ENCODE measurements at regions not wholly inside any gene's neighbourhood (a gene's known extent, or its start where the extent isn't known, plus 50 kb on each side); places are given as distances from the start of the nearest gene placed in this dataset.

DNA sequence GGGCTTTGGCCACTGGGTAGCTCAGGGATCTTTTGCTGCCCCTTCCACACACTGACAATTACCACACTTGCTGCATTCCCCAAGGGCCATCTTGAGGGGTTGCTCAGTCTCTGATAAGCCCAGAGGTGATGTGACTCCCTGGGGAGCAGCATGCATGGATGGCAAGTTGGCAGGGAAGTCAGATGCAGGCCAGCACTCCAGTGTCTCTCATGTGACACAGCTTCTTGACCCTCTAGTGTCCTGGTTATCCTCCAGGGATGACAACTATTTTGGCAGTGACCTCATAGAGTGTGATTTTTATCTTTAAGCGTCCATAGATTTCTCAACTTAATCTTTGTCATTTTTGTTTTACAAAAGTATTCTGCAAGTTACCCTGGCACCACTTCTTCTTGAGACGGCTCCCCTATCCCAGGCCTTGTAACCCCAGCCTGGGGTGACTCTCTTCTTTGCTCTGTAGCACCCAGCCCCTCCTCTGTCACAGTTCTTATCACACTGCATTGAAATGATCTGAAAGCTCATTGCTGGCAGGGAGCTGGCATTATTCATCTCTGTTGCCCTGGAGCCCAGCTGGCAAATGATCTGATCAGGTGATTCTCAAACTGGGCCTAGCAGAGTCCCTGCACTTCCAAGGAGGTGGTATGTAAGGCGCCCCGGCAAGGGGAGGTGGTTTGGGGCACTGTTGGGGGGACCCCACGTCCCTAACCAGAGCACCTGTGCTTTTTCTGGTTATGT lies 72.6 kb downstream of the TENT5C start:
- DNase-seq (ENCODE audit: low read depth) = no peak

DNA sequence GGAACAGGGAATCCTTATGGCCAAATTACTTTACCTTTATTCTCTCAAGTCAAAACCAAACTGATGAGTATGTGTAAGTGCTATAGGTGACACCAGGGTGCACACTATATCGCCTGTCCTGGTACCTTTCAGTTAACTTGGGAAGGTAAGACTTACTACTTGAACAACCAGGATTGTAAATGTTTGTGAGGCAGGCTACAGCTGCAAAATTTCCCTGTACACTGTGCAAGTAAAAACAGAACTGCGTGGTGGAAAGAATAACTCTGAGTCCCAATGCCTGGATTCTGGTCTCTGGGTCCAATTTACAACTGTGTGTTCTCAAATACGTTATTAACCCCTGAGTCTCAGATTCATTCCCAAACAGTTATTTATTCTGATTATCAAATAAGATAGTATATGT lies 73.5 kb downstream of the TENT5C start:
- DNase-seq (ENCODE audit: low read depth) = no peak

DNA sequence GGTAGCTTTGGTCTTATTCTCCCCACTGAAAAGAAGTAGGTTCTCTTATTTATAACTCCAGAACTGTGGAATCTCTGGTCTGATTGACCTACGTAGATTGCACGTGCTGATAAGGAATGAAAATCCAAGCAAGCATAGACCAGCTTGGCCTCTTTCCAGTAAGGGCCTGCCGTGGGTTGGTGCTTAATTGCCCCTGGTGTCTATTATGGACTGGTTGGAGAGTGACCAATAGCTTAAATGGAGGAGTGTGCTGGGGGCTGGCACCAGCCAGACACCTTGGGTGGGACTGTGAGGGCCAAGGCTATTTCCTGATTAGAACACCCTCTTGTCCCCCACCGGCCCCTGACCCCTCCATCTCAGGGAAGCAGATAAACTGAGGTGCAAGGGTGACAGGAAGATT lies 74.0 kb downstream of the TENT5C start:
- no peak for DNase-seq (ENCODE audit: low read depth)

DNA sequence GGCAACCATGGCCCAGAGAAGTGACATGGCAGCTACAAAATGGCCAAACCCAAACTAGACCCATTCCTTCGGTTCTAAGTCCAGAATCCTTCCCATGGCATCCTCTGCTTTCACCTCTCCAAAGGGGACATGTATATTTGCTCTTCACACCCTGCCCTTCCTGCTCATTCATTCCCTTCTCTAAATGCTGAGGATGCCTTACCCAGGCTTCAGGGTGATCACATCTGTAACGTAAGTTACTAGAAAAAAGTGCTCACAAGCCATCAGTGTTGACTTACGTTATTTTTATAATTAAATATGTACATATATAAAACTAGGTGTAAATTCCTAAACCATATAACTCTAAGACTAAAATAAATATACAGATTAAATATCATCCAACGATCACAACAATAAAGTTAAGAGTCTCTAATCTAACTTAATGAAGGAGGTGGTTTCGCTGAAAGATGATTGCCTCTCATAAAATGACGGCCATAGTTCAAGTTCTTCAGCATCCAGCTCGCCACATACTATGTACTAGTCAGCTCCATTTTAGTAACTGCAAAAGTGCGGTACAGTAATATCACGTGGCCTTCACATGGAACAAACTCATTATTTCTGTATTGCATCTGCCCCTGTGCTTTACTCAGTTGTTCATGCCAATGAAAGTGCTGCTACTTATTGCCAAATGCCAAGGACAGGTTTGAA lies 74.6 kb downstream of the TENT5C start:
- DNase-seq (ENCODE audit: low read depth) = no peak

DNA sequence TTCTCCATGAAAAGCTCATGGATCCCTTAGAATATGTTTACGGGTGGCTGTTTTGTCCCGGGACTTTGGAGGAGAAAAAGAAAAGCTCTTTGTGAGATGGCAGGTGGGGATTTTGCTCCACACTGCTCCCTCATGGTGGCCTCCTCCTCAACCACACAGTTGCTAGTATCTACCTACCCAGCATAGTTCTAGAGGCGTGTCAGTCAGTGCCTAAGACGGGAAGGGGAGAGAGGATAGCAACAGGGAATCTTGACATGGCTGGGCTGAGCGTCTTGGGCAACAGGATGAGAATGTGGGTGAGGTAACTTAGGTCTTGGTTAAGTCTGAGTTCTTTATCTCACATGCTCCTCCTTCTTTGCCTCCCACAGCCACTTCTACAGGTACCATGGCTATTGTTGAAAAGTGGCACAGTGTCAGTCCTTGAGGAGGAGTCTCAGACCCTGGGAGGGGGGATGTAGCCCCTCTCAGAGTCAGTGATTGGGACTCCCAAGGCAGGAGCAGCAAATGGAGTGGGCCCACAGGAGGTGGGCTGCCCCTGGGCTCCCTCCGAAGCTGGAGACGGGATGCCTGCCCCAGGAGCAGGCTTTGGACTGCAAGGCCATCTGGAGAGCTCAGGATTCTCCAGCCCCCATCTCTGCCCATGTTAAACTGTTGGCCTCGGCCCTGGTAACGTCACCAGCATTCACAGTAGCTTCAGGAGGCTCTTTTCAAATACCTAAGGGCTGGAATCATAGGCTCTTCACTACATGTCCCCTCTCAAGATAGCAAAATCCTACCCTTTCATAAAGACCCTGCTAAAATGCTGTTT lies 75.4 kb downstream of the TENT5C start:
- DNase-seq (ENCODE audit: low read depth) = no peak

DNA sequence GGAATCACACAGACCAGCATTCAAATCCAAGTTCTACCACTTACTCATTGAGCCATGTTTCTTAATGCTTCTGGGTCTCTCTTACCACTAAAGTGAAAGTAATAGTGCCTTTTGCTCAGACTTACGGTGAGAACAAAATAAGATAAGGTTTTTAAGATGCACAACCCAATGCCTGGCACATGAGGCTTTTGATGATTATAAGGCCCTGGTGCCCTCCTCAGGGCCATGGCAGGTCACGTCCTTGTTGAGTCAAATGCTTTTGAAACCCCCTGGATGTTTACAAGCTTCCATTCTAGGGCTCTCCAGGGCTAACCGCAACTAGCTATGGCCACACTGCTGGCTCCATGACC lies 76.0 kb downstream of the TENT5C start:
- DNase-seq (ENCODE audit: low read depth) = no peak

DNA sequence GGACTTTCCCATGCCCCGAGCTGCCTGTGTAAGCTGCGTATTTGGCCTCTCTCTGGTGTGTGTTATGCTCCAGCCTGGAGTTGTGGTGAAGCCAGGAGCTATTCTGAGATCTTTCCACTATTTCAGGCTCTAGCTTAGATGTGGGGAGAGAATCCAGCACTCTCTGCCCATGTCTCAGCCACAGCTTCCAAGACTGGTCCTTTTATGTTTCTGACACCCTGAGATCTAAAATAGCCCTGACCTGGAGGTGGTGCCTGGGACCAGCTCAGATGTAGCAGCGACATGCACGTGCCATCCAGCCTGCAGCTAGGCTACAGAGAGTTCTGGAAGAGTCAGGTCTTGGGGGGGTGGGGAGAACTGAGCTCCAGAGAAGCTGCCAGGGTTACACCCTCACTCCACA lies 76.5 kb downstream of the TENT5C start:
- DNase-seq (ENCODE audit: low read depth) = no peak

DNA sequence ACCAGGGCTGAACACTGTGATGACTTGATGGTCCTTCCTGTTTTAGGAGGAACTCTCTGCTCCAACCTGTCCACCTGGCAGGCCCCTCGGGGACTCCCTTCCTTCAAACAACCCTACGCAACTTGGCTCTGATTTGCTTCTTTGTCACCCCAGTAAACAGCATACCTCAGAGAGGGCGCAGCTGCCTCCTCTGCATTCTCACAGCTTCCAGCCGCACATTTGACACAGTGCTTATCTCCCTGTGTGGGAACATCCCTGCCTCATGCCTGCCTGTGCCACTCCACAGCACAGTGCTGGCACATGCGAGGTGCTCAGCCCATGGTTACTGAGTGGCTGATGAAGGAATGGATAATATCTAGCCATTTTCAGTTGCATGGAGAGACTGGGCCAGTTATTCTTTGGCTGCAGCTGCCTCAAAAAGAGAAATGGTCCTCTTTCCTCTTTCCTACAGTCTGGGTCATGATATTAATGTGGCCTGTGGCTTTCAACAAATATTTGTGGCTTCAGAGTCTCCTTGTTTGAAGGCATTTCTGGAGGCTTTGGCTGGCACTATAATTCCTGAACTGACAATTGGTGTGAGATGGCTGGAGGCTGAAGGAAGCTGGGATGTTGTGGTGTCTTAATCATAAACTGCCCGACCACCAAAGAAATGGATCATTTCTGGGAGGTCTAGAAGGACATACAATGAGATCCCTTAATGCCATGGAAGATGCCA lies 77.9 kb downstream of the TENT5C start:
- no peak for DNase-seq (ENCODE audit: low read depth)

DNA sequence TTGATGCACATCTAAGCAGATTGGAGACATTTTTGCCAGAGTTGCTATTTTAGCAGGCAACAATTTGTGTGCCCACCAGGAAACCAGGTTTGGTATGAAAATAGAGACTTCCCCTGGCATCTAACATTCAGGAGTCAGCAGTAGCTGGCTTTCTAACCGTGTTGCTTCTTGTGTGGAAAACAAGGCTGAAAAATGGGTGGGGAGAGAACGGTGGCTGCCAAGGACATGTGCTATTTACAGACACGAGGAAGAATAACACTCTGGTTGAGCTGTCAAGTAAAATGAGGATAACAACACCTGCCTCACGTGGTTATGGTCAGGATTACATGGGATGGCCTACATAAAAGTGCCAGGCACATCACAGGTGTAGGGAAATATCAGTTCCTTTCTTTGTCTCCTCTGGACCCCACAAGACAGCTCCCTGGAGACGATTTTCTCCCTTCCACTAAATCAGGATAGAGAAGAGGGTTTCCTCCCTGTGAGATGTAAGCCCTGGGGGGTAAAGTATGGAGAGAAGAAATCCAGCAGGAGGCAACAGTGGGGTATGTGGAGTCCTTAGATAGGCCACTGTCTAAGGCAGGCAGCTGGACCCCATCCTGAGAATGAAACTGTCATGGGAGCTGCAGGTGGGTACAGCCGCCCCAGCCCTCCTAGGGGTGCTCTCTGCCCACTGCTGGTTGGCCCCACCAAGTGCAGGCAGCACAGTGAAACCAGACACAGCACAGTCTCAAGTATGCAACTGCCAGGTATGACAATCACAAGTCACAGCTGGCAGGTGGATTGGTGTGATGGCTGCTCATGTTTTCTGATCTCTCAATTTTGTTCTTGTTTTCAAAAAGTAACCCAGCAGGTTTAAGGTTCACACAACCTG lies 80.3 kb downstream of the TENT5C start:
- no peak for DNase-seq (ENCODE audit: low read depth)

DNA sequence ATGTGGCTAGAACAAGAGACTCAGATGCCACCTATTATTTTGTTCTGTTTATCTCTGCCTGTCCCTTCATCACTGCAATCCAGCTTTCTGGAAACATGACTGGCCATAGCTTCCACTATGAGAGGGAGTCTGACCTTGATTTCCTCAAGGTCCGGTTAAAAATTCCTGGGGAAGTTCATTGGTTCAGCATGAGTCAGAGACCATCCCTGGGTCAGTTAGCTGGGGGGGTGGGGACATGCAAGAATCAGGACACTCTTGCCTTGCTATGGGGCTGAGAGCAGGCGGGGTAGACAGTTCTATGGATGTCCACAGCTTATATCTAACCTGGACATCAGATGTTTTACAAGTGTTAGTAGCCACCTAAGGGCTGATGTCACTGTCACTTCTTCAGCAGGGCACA lies 81.1 kb downstream of the TENT5C start:
- peak; percentile 44 for DNase-seq (ENCODE audit: low read depth)

DNA sequence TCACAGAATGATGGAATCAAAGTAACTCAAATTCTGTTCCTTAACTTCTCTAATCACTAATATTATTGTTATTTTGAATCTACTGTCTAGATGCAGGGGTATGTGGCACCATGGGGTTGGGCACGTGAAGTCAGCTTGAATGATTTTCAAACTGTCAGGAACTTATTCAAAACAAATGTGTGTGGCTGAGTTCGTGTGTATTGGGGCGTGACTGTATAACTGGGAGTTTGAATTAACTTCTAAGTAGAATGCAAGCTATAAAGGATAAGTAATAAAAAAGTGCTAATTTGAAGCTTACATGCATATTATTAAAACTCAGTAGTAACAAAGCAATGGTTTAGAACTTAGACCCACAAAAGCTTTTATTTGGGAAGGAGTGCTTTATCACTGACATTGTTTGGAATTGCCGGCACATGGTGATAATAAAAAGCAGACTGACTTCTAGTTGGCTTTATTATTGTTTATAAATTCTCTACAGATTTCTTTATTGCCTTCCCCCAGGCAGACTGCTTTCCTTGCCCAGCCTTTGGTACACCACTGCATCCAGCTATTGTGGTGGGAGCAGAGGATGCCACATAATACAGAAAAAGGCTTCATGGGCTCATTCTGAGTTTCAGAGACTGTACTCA lies 84.3 kb downstream of the TENT5C start:
- DNase-seq (ENCODE audit: low read depth) = no peak

DNA sequence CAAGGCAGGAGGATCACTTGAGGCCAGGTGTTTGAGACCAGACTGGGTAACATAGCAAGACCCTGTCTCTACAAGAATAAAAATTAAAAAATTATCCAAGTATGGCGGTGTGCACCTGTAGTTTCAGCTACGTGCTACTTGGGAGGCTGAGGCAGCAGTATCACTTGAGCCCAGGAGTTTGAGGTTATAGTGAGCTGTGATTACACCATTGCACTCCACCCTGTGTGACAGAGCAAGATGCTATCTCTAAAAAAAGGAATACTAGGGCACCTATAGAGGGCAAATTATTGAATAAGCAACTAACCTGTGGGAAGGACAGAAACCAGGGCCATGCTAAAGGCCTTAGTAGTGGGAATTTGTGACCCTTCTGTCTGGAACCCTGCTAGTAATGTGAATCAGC lies 86.1 kb downstream of the TENT5C start:
- DNase-seq (ENCODE audit: low read depth) = no peak

DNA sequence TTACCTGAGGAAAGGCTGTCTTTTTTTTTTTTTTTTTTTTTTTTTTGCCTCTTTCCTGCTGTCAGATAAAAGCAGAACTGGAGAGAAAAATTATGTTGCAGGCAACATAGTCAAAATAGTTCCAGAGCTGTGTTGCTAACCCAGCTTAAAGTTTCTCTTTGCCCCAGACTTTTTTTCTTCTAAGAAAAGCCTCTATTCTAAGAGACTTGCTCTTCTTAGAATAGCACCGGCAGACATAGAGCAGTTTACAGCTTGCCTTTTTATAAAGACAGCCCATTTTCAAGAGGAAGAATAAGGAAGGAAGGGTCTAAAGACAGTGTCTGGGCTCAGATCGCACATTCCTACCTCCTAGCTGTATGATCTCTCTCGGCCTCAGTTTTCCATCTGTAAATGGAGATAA lies 88.7 kb downstream of the TENT5C start:
- DNase-seq (ENCODE audit: low read depth) = no peak

DNA sequence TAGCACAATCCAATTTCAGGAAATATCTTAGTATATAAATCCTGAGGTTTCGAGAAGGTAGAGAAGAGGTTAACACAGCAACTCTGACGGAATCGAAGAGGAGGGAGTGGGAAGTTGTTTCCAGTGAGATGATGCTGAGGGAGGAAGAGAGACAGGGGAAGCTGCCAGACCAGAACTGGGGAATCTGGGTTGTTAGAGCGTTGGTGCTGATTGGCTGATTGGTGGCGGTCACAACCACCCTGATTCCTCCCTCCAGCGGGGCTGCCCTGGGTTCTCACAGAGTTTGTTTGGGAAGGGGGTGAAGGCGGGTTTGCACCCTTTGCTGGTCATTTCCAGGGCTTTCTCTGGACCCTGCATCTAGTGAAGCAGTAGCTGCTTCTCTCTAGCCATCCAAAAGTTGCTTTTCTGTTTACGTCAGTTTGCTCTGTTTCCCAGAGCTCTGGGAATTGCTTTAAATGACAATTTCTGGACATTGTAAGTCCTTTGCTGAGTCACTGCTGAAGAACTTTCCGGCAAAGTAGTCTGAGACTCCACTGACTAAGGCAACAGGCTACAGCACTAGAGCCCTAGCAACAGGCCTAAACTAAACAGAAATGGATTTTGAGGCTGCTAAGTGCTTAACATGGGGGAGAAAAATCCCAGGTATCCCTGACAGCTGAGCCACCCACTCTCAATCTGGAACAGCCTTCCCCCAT lies 90.1 kb downstream of the TENT5C start:
- DNase-seq (ENCODE audit: low read depth) = peak; percentile 33

DNA sequence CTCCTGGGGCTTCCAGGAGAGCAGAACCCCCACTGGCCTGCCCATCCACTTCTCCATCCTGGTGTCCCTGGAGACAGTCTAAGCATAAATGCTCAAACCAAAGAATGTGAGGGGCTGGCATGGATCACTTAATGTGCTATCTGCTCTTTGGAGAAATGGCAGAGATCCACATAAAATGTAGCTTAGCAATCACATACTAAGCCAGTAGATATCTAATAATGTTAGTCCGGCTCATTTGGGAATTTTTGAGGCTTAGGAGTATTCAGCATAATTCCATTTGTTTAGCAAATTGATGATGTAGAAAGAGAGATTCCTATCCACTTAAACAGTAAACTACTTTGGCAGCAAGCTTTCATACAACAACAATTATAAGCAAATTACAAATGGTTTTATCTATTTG lies 90.7 kb downstream of the TENT5C start:
- DNase-seq (ENCODE audit: low read depth) = no peak

DNA sequence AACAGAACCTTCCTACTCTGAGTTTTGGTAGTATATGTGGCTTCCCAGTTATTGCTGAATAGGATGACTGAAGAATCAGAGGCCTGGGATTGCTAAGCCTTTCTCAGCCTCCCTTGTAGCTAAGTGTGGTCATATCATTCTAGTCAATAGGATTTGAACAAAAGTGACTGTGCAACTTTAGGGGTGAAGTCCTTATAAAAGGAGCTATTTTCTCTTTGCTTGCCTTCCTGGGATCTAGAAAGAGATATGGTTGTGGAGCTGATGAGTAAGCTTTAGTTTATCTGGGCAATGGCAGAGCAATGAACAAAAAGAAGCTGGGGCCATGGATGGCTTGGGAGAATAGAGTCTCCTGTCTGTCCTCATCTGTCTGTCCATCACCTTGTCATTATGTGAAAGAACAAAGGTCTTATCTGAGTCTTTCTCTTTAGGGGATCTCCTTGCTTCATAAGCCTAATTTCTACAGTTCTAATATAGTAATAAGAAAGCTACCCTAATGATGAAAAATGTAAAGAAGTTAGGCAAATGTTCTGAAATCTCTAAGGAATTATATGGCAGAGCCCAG lies 91.5 kb downstream of the TENT5C start:
- no peak for DNase-seq (ENCODE audit: low read depth)

DNA sequence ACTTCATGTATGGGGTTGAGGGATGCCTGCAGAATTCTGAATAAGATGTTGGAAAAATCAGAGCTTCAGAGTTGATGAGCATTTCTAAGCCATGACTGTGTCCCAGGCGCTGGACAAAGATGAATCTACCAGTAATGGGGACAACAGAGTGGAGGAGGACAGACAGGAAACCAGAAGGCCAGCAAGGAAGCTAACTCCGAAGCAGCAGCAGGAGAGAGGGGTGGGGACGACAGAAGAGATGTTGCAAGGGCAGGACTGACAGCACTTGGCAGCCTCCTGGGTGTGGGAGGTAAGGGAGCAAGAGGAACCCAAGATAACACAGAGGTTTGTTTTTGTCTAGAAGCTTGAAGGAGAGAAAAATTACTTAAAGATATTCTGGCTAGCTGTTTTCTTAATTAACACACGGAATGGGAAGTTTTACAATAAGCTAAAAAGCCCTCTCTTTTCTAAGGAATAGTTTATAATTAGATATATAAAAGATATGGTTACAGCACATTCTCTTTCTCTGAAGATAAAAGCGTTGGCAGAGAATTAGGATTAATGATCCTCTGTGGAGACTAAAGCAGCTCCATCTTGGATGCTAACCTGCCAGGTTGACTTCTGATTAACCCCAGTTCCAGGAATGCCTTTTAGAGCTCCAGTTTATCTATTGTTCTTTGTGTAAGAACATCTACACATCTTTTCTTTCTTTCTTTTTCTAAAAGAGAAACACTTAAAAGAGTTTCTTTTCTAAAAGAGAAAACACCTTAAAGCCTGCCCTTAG lies 92.7 kb downstream of the TENT5C start:
- DNase-seq (ENCODE audit: low read depth) = no peak

DNA sequence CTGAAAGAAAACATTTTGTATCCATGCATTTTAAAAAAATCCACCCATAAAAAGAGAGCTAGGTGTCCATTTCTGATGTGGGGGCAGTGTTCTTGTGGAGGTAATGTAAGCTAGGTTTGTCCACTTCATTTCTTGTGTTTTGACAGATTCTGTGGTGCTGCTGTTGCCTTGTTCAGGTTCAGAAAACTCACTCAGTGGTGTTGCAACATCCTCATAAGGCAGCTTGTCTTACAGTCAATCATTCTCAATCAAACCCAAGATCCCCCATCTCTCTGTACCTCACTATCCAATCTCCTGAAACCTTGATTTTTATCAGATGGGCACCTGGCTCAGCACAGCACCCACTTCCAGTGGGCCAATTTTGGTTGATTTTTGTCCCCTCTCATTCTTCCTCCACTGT lies 94.1 kb downstream of the TENT5C start:
- no peak for DNase-seq (ENCODE audit: low read depth)

DNA sequence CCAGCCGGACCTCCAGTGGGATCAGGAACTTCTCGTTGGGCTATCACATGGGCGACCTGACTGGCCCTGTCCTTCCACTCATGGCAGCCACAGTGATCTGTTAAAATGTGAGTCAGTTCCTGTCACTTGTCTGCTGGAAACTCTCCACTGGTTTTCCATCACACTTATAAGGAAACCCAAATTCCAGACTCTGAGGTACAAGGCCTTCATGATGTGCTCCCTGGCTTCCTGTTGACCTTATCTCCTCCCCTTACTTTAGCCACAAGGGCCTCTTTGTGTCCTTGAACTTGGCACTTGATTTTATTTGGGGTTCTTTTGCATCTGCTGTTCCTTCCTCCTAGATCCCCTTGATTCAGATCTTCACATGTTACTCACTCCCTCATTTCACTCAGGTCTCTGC lies 96.8 kb downstream of the TENT5C start:
- DNase-seq (ENCODE audit: low read depth) = no peak
